ENCODE measurements at regions not wholly inside any gene's neighbourhood (a gene's known extent, or its start where the extent isn't known, plus 50 kb on each side); places are given as distances from the start of the nearest gene placed in this dataset.

- no peaks in the 10 kb centered on the region for H3K36me3 ChIP-seq
- no peak for DNase-seq (ENCODE audit: low spot score in 2 of 2)
- H3K9me3 ChIP-seq, result no peaks in the 10 kb centered on the region
- no peak overlapping the region for H3K27ac ChIP-seq
- H3K4me1 ChIP-seq, result no peaks in the 10 kb centered on the region
- TF ChIP-seq POLR2AphosphoS5 (IDR thresholded peaks at IDR 0.05) (no peak), POLR2A (IDR thresholded peaks at IDR 0.05) (no peak)
- peak overlapping the region; percentile 52 to 70 (median 52) for H3K4me3 ChIP-seq
- H3K27me3 ChIP-seq, result peaks cover 5 to 32% of the 10 kb centered on the region in 2 donors
- intact Hi-C loops (cut with DNase I; ENCODE audit: low total_unique reads), result no loop called here
Observed at GRCh38 chr2:45170191-45171135, 161.2 kb upstream of the SIX2 start.

- intact Hi-C loops (cut with DNase I; ENCODE audit: low total_unique reads), result no loop called here
- TF ChIP-seq POLR2A (IDR thresholded peaks at IDR 0.05) (no peak), POLR2AphosphoS5 (IDR thresholded peaks at IDR 0.05) (no peak), CTCF (IDR thresholded peaks at IDR 0.05) (no peak)
- Histone ChIP-seq H3K27me3 (peaks cover 5 to 32% of the 10 kb centered on the region in 2 donors), H3K4me1 (no peaks in the 10 kb centered on the region), H3K4me3 (peak overlapping the region; percentile 52 to 70 (median 52)), H3K27ac (no peak overlapping the region), H3K36me3 (no peaks in the 10 kb centered on the region), H3K9me3 (no peaks in the 10 kb centered on the region)
- no peak for DNase-seq (ENCODE audit: low spot score in 2 of 2)
Observed at GRCh38 chr2:45169339-45170190, 160.3 kb upstream of the SIX2 start.

- Histone ChIP-seq H3K4me1 (no peaks in the 10 kb centered on the region), H3K4me3 (peak overlapping the region; percentile 52 to 70 (median 52)), H3K36me3 (no peaks in the 10 kb centered on the region), H3K27ac (no peak overlapping the region), H3K9me3 (no peaks in the 10 kb centered on the region), H3K27me3 (peaks cover 5 to 32% of the 10 kb centered on the region in 2 donors)
- no peak for DNase-seq (ENCODE audit: low spot score in 2 of 2)
- no peak for TF ChIP-seq POLR2AphosphoS5 (IDR thresholded peaks at IDR 0.05)
- TF ChIP-seq CTCF (IDR thresholded peaks at IDR 0.05), result no peak
- no peak for TF ChIP-seq POLR2A (IDR thresholded peaks at IDR 0.05)
- intact Hi-C loops (cut with DNase I; ENCODE audit: low total_unique reads), result no loop called here
Observed at GRCh38 chr2:45168711-45169338, 159.6 kb upstream of the SIX2 start.

GRCh38 chr2:45167920-45168629, 158.8 kb upstream of the SIX2 start:
- Histone ChIP-seq H3K9me3 (no peaks in the 10 kb centered on the region), H3K36me3 (no peaks in the 10 kb centered on the region), H3K4me1 (no peaks in the 10 kb centered on the region), H3K4me3 (peak overlapping the region in 1 of 3 donors; percentile 52), H3K27ac (no peak overlapping the region), H3K27me3 (peaks cover 5 to 32% of the 10 kb centered on the region in 2 donors)
- TF ChIP-seq POLR2AphosphoS5 (IDR thresholded peaks at IDR 0.05), result no peak
- TF ChIP-seq CTCF (IDR thresholded peaks at IDR 0.05), result no peak
- intact Hi-C loops (cut with DNase I; ENCODE audit: low total_unique reads), result no loop called here
- no peak for DNase-seq (ENCODE audit: low spot score in 2 of 2)

All from breast epithelium (tissue), 4 donors.